Thoracic aorta (tissue), 2 donors: ENCODE measurements at regions not wholly inside any gene's neighbourhood (a gene's known extent, or its start where the extent isn't known, plus 50 kb on each side); places are given as distances from the start of the nearest gene placed in this dataset.

Source experiments
- ATAC-seq: fragments of 150-250 bp; one replicate; pipeline ENCODE4 v1.8.0; 2017; ENCODE audit warnings: low read depth; ENCODE audit not compliant: insufficient number of reproducible peaks, low FRiP score
- DNase-seq: peaks from one replicate; pipeline ENCODE4 v3.0.0-alpha.2; 2020; ENCODE audit warnings: low spot score
- H3K27ac ChIP-seq, 2 donors: fragments of 200-600 bp; sonication (generic); 1 replicate in 1 of 2; 2 replicates in 1 of 2; pipeline ENCODE4 v1.5.1; 2016; ENCODE audit warnings: mild to moderate bottlenecking in 2 of 2, moderate library complexity in 2 of 2
- H3K27me3 ChIP-seq: fragments of 200-600 bp; sonication (generic); replicated peaks from 2 replicates; pipeline ENCODE4 v1.6.0; 2016; ENCODE audit warnings: mild to moderate bottlenecking; ENCODE audit not compliant: insufficient read depth
- H3K36me3 ChIP-seq: fragments of 200-600 bp; sonication (generic); one replicate; pipeline ENCODE4 v1.5.1; 2016
- H3K4me1 ChIP-seq, 2 donors: fragments of 200-600 bp; sonication (generic); 1 replicate in 1 of 2; 2 replicates in 1 of 2; pipeline versions ENCODE4 v1.5.1 to v1.6.0; 2016; ENCODE audit warnings: low read depth in 2 of 2, mild to moderate bottlenecking in 1 of 2; ENCODE audit not compliant: control insufficient read depth in 1 of 2
- H3K4me3 ChIP-seq: fragments of 200-600 bp; sonication (generic); 2 replicates; pipeline ENCODE4 v1.5.1; 2016; ENCODE audit warnings: mild to moderate bottlenecking
- H3K9me3 ChIP-seq: fragments of 200-600 bp; sonication (generic); 2 replicates; pipeline ENCODE4 v1.5.1; 2016
- CTCF ChIP-seq: fragments of 200-600 bp; sonication (generic); IDR thresholded peaks from one replicate; pipeline ENCODE4 v1.5.1; 2019; ENCODE audit warnings: antibody characterized with exemption

GRCh38 chr1:29466258-29466657 lies 229.9 kb downstream of the PTPRU start:
- Histone ChIP-seq H3K27me3 (no peaks in the 10 kb centered on the region), H3K9me3 (no peaks in the 10 kb centered on the region), H3K4me3 (no peak overlapping the region), H3K36me3 (no peaks in the 10 kb centered on the region), H3K4me1 (no peaks in the 10 kb centered on the region), H3K27ac (no peak overlapping the region)
- TF ChIP-seq CTCF: no peak
- no peak for DNase-seq
- no peak for ATAC-seq

- Histone ChIP-seq H3K9me3 (no peaks in the 10 kb centered on the region), H3K4me3 (no peak overlapping the region), H3K27ac (no peak overlapping the region), H3K27me3 (no peaks in the 10 kb centered on the region), H3K36me3 (no peaks in the 10 kb centered on the region), H3K4me1 (no peaks in the 10 kb centered on the region)
- no peak for TF ChIP-seq CTCF
- ATAC-seq (no peak), DNase-seq (no peak)
Observed at GRCh38 chr1:29465755-29466154, 229.4 kb downstream of the PTPRU start.

- Histone ChIP-seq H3K9me3 (no peaks in the 10 kb centered on the region), H3K4me3 (no peak overlapping the region), H3K4me1 (no peaks in the 10 kb centered on the region), H3K27me3 (no peaks in the 10 kb centered on the region), H3K27ac (no peak overlapping the region), H3K36me3 (no peaks in the 10 kb centered on the region)
- no peak for ATAC-seq
- TF ChIP-seq CTCF: no peak
- DNase-seq: no peak
Observed at GRCh38 chr1:29462096-29462495, 225.8 kb downstream of the PTPRU start.

GRCh38 chr1:29461115-29461739 lies 224.9 kb downstream of the PTPRU start:
- no peak for ATAC-seq
- H3K9me3 ChIP-seq: no peaks in the 10 kb centered on the region
- no peak overlapping the region for H3K4me3 ChIP-seq
- no peak for DNase-seq
- no peak overlapping the region for H3K27ac ChIP-seq
- no peak for TF ChIP-seq CTCF
- no peaks in the 10 kb centered on the region for H3K36me3 ChIP-seq
- no peaks in the 10 kb centered on the region for H3K4me1 ChIP-seq
- H3K27me3 ChIP-seq: no peaks in the 10 kb centered on the region

- no peak overlapping the region for H3K27ac ChIP-seq
- TF ChIP-seq CTCF: no peak
- DNase-seq (no peak), ATAC-seq (no peak)
- no peak overlapping the region for H3K4me3 ChIP-seq
- H3K36me3 ChIP-seq: no peaks in the 10 kb centered on the region
- no peaks in the 10 kb centered on the region for H3K9me3 ChIP-seq
- H3K4me1 ChIP-seq: no peaks in the 10 kb centered on the region
- H3K27me3 ChIP-seq: no peaks in the 10 kb centered on the region
Observed at GRCh38 chr1:29460694-29461093, 224.4 kb downstream of the PTPRU start.
